SU-DHL-6 (cell line): ENCODE measurements at regions not wholly inside any gene's neighbourhood (a gene's known extent, or its start where the extent isn't known, plus 50 kb on each side); places are given as distances from the start of the nearest gene placed in this dataset.

Source experiments
- CTCF ChIP-seq: fragments of 200-600 bp; sonication (generic); IDR thresholded peaks from one replicate; pipeline ENCODE4 v1.5.1; 2017; ENCODE audit warnings: antibody characterized with exemption, mild to moderate bottlenecking, low read length, moderate library complexity; ENCODE audit not compliant: insufficient read depth, poor library complexity, severe bottlenecking
- EZH2phosphoT487 ChIP-seq: fragments of 200-600 bp; sonication (generic), shearing (Covaris generic); conservative IDR thresholded peaks from 2 replicates; pipeline ENCODE4 v1.6.1; 2018; ENCODE audit warnings: mild to moderate bottlenecking, antibody characterized with exemption, low read length, moderate library complexity, mixed read lengths

- TF ChIP-seq CTCF = no peak
- no peak for TF ChIP-seq EZH2phosphoT487
Observed at GRCh38 chr1:58908561-58909560, 125.0 kb upstream of the JUN start.
